ENCODE measurements at regions not wholly inside any gene's neighbourhood (a gene's known extent, or its start where the extent isn't known, plus 50 kb on each side); places are given as distances from the start of the nearest gene placed in this dataset.

DNA sequence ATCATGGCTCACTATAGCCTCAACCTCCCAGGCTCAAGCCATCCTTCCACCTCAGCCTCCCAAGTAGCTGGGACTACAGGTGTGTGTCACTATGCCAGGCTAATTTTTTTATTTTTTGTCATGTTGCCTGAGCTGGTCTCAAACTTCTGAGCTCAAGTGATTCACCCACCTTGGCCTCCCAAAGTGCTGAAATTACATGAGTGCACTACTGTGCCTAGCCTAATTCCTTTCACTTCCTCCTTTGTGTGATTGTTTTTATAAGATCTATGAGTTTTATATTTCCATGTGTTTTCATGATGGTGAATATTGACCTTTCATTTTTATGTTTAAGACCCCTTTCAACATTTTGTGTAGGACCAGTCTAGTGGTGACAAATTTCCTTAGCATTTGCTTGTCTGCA is 55.2 kb upstream of the IL12B start:
- intact Hi-C loops (cut with micrococcal nuclease) = no loop called here

DNA sequence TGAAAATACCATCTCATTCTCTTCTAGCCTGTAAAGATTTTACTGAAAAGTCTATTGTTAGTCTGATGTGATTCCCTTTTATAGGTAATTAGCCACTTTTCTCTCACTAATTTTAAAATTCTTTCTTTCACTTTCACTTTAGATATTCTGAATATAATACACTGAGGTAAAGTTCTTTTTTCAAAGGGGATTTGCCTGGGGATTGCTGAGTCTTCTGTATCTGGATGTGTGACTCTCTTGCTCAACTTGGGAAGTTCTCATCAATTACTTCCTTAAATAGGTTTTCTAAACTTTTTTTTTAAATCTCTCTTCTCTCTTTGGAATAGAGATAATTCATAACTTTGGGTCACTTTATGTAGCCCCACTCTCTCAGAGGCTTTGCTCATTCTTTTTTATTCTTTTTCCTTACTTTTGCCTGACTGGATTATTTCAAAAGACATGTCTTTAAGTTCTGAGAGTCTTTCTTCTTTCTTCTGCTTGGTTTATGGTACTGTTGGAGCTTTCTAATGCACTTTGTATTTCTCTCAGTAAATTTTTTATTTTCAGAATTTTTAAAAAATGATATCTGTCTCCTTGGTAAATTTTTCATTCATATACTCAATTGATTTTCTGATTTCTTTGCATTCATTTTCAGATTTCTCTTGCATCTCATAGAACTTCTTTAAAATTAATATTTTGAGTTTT is 55.9 kb upstream of the IL12B start:
- intact Hi-C loops (cut with micrococcal nuclease) = no loop called here

DNA sequence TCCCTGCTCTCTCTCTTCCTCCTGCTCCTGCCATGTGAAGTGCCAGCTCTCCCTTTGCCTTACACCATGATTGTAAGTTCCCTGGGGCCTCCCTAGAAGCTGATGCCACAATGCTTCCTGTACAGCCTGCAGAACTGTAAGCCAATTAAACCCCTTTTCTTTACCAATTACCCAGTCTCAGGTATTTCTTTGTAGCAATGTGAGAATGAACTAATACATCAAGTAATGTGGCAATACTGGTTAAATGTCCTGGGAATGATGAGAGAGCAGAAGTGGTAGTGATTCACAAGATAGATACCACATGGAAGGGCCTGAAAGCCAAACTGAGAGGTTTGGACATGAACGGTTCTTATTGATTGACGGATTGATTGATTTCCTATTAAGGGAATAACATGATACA is 62.6 kb upstream of the IL12B start:
- intact Hi-C loops (cut with micrococcal nuclease) = no loop called here

DNA sequence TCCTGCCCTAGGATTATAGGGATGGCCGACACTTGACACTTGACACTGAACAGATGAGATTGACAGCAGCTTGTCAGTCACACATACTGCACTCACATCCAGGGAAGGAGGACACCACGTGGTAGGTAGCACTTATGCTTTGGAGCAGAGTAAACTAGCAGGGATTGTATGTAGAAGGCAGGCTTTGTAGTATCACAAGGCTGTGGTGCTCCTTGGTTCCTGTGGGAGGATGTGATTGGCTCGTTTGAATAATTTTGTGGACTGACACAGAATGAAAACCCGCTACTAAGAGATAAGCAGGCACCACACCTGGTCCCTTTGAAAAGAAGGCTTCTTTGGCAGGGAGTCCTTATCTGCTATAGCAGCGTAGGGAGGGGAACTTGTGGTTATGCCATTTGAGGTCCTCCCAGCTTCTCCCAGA is 63.6 kb upstream of the IL12B start:
- intact Hi-C loops (cut with micrococcal nuclease) = no loop called here

DNA sequence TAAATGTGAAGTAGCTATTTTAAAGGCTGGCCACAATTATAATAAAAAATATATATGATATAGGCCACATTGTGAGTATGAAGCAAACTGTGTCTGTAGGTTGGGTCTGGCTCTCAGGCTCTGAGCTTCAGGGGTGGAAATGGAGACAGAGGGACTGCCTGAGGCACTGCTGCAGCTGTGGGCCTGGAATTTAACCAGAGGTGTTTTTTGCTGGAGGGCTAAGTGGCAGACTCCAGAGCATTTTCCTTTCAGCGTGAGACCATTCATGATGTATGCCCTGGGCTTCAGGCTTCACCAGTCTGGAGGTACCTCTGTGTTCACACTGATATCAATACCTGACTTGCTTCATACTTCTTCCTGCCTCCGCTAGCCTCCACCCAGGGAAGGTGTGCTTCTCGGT is 64.9 kb upstream of the IL12B start:
- intact Hi-C loops (cut with micrococcal nuclease) = no loop called here

DNA sequence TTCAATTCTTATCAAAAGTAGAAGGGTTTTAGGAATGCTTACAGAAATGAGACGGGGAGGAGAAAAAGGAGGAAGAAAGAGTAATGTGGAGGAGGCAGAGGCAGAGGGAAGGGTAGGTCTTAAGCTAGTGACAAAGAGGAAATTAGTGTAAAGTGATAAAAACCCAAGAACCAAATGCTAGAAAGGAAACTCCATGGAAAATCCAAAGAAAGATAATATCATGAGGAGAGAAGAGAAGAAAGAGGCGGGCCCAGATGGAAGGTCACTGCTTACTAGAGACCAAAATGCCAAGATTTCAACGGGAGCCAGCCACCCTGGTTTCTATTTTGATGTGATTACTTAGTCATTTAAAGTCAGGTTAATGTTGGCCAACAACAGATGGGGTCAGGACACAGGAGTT is 68.6 kb upstream of the IL12B start:
- intact Hi-C loops (cut with micrococcal nuclease) = no loop called here

DNA sequence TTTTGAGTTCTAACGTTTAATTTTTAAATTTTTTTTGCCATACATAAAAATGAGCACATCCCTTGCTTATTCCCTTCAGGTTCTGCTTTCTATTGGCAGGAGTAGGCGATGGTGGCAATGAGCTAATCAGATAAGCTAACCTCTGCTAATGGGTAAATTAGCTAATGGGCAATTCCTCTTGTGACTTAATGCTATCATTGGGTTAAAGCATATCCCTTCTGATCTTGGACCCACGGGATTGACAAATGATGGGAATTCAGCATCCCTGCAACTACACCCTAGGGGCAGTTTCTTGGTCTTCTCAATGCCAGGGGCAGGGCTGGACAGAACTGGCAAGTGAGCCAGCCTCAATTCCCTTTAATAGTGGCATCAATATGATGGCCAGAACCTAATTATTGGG is 70.2 kb upstream of the IL12B start:
- intact Hi-C loops (cut with micrococcal nuclease) = no loop called here

DNA sequence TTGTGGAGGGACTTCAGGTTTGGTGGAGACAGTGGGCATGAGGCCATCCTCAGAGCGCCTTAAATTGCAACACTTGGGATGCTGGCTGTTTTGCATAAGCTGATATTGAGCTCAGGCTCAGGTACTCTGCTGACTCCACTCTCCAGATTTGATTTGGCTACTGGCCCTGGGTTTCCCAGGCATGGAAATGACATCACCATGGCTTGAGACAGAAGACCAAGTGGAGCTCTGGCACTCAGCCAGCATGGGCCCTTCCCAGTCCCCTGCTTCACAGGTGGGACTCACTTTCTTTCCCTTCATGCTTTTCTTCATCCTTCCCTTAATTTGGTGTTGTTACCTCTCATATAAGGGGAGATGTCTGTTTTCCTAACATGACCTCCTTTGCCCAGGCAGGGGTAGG is 72.0 kb upstream of the IL12B start:
- intact Hi-C loops (cut with micrococcal nuclease) = no loop called here

DNA sequence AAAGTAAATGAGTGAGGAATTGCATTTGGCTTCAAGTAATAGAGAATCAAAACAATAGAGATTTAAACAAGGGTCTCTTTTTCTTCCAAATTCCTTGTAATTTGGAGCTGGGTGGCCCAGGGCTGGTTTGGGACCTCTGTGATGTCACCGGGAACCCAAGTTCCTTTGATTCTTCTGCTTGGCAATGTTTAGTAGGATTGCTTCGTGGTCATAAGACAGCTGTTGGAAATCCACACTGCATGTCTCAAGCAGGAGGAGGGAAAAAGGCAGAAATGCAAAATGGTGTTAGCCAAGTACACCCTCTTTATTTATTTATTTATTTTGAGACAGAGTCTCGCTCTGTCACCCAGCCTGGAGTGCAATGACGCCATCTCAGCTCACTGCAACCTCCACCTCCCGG is 72.6 kb upstream of the IL12B start:
- intact Hi-C loops (cut with micrococcal nuclease) = no loop called here

DNA sequence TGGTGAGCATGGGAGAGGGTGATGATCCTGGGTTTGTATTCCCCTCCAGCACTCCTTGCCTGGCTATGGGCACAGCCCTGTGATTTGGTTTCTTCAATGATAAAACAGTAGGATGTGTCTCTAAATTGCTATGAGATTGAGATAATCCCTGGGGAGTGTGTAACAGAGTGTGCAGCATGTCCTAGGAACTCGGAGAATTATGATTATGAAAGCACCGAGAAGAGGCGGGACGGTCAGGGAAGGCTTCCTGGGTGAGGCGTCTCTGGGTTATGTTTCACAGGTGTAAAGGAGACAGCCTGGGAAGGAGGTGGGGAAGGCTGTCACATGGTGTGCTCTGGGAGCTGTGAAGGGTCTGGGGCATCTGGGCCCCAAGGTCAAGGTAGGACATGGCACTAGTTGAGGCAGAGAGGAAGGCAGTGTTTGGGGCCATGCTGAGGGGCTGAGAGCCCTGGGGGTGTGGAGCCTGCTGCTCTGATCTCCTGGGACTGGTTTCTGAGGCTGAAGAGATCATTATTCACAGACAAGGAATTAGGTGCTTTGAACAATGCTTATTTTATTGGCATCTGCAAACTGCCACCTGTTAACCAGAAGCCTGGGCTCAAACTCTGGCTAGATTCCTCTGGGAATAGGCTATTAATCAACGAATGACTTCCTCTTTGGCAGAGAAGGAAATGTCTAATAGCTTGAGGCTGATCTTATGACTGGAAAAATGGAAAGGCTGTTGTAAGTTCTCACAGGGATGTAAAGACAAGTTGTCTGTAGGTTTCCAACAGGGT is 73.8 kb upstream of the IL12B start:
- intact Hi-C loops (cut with micrococcal nuclease) = no loop called here

DNA sequence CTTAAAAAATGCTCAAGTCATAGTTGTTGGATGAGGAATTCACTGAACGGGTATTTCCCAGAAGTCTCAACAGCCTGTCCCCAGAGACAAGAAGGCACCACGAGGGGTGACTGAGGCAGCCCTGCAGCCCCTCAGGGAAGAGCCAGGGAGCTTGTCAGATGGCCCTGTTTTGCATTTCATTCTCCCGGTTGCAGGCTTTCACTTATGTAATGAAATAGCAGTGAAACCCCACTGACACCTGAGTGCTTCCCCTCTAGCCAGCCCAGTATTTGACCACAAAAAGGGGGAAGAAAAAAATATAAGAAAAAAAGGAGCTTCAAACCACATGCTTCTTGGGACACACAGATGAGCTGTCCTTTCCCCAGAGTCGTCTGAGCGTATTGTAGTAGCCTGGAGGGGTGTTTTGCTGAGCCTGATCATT is 75.3 kb upstream of the IL12B start:
- intact Hi-C loops (cut with micrococcal nuclease) = no loop called here

DNA sequence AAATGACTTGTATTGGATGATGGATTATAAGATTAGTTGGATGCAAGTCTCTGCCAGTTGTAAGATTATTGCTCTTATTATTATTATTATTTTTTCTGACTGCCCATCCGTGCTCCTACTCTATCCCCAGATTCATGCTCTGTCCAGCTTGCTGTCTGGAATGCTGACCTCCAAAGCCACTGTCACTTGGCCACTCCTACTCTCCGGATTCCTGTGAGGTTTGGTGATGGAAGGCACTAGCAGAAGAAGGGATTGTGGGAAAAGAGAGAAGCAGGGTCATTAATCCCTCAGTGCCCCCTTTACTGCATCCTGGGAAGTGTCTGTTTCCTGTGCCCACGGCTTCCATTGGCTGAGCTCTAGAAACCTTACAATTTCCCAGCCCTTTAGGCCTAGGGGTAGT is 76.3 kb upstream of the IL12B start:
- intact Hi-C loops (cut with micrococcal nuclease) = no loop called here

DNA sequence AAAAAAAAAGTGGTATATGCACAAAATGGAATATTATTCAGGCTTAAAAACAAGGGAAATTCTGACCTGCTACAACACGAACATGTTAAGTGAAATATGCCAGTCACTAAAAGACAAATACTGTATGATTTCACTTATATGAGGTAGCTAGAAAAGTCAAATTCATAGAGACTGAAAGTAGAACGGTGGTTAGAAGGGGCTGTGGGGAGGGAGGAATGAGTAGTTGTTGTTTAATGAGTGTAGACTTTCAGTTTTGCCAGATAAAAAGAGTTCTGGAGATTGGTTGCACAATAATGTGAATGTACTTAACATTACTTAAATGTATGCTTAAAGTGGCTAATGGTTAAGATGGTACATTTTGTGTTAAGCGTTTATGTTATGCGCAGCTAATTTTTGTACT is 79.5 kb upstream of the IL12B start:
- intact Hi-C loops (cut with micrococcal nuclease) = loop anchor here (2.0 to 5.0 kb wide), 2 partner anchors 21 to 708 kb away; partner anchors contain the start of gene PWWP2A

DNA sequence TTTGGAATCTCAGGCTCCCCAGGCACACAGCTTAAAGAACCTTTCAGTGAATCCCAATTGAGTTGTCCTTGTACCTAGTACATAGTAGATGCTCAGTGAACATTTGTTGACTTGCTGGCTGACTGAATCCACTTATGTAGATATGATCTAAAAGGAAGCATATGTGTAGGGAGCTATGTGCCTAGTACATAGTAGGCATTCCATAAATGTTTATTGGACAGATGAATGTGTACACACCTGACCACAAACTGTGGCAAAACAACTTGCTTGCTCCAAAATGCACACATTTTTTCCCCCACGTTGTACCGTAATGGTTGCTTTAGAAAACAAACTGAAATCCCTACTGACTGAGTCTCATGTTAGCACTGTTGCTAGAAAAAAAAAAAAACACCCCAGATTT is 80.2 kb upstream of the IL12B start:
- intact Hi-C loops (cut with micrococcal nuclease) = loop anchor here (5.0 kb wide), 1 partner anchor 707 kb away; the partner anchor contains the start of gene PWWP2A

DNA sequence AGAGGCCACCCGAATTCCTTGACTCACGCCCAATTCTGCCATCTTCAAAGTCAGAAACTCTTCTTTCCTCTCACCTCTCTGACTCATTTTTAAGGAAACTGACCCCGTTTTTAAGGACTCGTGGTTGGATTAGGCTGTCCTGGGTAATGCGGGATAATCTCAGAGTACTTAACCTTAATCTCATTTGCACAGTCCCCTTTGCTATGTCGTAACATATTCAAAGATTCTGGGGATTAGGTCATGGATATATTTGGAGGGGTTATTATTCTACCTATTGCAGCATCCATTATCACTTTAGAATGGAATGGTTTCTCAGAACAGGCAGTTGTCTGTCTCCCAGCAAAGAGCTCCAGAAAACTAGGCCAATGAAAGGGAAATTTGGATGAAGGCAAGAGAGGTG is 80.8 kb upstream of the IL12B start:
- intact Hi-C loops (cut with micrococcal nuclease) = loop anchor here (5.0 kb wide), 1 partner anchor 706 kb away; the partner anchor contains the start of gene PWWP2A

DNA sequence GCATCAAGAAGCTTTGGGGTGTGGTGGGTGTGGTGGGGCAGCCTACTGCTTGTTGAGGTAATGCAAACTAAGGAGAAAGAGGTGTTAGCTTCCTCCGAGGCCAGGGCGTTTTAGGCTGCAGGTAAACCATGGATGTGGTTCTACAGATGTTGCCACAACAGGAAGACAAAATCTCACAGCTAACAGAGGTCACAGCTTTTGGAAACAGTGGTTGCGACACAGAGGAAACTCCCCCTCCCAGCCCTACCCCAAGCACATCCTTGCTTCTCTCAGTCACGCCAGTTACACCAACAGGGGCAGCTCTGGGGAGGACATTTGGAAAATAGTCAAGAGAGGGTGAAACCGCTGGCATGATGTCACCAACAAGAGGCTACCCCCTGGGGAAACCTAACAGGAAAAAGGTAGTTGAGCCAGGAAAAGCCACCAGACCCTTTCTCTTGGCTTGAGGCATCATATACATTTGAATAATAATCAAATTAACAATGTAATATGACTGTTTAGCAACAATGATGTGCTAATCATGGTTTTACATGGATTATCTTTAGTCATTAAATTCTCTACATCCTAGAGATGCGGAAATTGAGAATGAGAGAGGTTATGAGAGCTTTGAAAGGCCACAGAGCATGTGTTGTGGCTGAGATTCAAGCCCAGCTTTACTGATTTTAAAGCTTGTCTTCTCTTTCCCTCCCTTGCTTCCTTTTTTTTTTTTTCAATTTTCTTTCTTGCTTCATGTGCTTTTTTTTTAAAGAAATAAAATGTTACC is 82.2 kb upstream of the IL12B start:
- intact Hi-C loops (cut with micrococcal nuclease) = loop anchor here (1.0 to 5.0 kb wide), 17 partner anchors 15 to 1806 kb away; partner anchors contain the start of genes PWWP2A, SLU7, TTC1 and UBLCP1

DNA sequence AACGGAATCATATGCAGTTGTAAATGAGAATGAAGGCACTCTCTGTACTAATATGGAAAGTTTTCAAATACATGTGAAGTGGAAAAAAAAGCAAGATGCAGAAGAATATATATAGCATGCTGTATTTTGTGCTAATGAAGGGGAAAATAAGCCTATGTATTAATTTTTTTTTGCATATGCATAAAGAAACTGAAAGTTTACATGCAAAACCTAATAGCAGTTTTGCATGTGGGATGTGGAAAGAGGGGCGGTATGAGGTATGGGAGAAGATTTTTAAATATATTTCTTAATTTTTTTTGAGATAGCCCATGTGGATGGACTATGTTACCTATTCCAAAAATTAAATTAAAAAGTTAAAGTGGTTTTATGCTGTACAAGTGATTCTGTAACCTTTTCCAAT is 83.7 kb upstream of the IL12B start:
- intact Hi-C loops (cut with micrococcal nuclease) = loop anchor here (5.0 kb wide), 1 partner anchor 703 kb away; the partner anchor contains the start of gene PWWP2A

DNA sequence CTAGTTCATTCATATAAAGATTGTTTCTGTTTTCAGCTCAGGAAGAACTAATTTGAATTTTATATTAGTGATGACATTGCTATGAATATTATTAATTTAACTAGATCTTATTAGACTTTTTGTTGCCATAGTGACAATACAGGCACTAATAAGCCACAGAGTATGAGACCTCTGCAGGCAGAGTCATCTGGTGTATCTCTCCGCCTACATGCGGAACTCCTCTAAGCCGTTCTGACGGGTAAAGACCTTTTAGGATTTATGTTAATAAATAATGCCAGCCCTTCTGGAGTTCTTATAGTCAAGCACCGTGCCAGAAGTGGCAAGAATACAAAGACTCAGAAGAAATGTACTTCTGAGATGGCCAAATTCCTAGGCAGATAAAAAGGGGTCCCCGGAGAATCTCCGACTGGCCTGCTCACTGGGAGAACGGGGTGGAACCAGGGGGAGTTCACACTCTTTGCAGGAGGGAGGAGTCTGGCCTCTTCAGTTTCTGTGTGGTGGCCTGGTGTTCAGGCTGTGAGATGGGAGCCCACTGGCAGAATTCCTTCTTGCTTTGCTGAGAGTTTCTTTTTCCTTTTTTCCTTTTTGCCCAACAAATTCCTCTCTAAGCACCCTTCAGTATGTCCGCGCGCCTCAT is 85.1 kb upstream of the IL12B start:
- intact Hi-C loops (cut with micrococcal nuclease) = no loop called here

DNA sequence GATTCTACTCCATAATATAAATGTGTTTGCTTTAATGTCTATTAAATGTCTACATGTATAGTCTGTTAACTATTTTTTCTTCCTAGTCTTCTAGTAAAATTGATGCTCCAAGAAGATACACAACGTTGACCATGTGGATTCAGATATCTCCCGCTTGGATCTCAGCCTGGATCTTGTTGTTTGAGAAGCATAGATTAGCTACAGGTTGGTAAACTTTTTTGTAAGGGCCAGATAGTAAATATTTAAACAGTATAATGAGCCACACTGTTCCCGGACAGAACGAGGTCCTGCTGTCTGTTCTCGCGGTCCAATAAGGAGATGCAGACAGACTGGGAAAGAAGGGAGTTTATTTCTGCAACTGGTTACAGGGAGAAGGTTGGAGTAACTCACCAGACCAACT is 86.2 kb upstream of the IL12B start:
- intact Hi-C loops (cut with micrococcal nuclease) = no loop called here

DNA sequence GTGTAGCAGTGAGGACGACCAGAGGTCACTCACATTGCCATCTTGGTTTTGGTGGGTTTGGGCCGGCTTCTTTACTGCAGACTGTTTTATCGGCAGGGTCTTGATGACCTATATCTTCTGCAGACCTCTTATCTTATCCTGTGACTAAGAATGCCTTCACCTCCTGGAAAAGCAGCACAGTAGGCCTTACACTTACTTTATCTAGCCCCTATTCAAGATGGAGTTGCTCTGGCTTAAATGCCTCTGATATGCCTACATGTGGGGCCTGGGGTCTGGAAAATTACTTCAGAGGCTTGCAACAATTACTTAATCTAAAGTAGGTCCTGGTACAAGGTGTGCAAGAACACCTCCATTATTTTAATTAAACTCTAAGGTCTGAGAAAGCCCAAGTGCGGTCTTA is 86.9 kb upstream of the IL12B start:
- intact Hi-C loops (cut with micrococcal nuclease) = no loop called here

DNA sequence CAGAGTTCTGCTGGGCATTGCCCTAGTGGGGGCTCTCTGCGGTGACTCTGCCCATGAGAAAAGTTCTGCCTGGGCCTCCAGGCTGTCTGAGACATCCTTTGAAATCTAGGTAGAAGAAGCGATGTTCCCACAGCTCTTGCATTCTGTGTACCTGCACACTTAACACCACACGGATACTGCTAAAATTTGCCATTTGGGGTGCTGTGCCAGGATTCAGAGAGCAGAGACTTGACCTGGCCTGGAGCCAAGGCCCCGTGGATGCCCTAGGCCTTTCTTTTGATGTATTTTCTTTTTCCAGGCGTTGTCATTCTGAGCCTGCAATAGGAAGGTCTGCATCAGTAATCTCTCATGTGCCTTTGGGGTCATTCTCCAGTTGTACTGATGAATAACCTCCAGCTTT is 89.3 kb upstream of the IL12B start:
- intact Hi-C loops (cut with micrococcal nuclease) = no loop called here

All from T-helper 1 cell treated with Interleukin-12 subunit alpha and Interleukin-12 subunit beta and Interleukin-4 antibody, amounts not matched to agents 30 ng/mL and 1 ng/mL, for 36 hours (primary cell).